T-helper 17 cell (primary cell): ENCODE measurements at regions not wholly inside any gene's neighbourhood (a gene's known extent, or its start where the extent isn't known, plus 50 kb on each side); places are given as distances from the start of the nearest gene placed in this dataset.
"Not testable (repeated sequence)": the region's sequence is repeated elsewhere in the genome, so short reads cannot be mapped to it uniquely, and the experiment has no call there.

Source experiments
- ATAC-seq: fragments of 150-1000 bp; cut with Tn5 transposase; 2 replicates; pipeline ENCODE4 v1.10.0; 2021; ENCODE audit warnings: mild to moderate bottlenecking, moderate library complexity
- DNase-seq, 3 donors: peaks; one replicate each; pipeline versions ENCODE4 v3.0.0 to v3.0.0-alpha.2; 2020 to 2021
- H3K9me3 ChIP-seq: one replicate; pipeline ENCODE4 v1.7.0; 2013; ENCODE audit warnings: low read length, mild to moderate bottlenecking; ENCODE audit not compliant: control insufficient read depth, poor library complexity, severe bottlenecking
- H3K27ac Mint-ChIP-seq: one replicate; pipeline ENCODE4 v1.8.0; 2022; ENCODE audit warnings: mild to moderate bottlenecking, moderate library complexity, mixed read lengths
- H3K27me3 Mint-ChIP-seq: one replicate; pipeline ENCODE4 v1.8.0; 2022; ENCODE audit warnings: mixed read lengths
- H3K36me3 Mint-ChIP-seq: one replicate; pipeline ENCODE4 v1.8.0; 2022; ENCODE audit warnings: low read depth, mixed read lengths
- H3K4me1 Mint-ChIP-seq: one replicate; pipeline ENCODE4 v1.8.0; 2022; ENCODE audit warnings: mild to moderate bottlenecking, mixed read lengths
- H3K4me3 Mint-ChIP-seq: one replicate; pipeline ENCODE4 v1.8.0; 2022; ENCODE audit warnings: mild to moderate bottlenecking, moderate library complexity, mixed read lengths

DNA sequence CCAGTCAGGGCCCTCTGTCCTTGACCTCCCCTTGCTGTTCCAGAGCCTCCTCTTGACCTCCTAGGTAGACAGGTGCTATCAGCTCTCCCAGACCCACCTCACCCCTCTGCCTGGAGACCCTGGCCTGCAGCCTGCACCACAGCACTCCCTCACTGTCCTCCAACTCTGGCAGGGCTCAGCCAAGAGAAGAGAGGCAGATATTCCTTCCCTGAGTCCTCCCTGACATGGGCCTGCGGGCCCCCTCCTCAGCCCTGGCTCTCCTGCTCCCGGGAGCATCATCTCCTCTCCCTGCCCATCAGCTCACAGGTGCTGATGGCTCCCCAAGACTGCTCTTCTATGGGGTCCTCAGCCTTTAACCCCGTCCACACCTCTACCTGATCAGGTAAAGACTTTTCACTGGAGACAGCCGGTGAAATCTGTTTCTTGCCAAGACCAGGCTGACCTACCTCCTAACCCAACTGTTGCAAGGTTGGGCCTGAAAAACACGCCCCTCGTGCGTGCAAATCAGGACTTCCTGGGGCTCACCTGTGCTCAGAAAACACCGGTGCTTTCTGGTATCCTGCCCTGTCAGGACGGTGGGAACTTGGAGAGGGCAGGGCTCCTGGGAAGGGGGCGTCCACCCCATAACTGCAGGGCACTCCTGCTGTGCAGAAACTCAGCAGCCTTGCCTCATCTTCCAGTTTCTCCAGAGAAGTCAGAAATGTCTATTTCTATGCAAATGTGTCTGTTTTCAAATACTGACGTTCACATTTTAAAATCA is 160.7 kb downstream of the SHANK2 start:
- Mint-ChIP-seq H3K27me3 (peaks cover 27% of the 10 kb centered on the region), H3K4me3 (no peak overlapping the region), H3K27ac (no peak overlapping the region), H3K36me3 (no peaks in the 10 kb centered on the region), H3K4me1 (no peaks in the 10 kb centered on the region)
- ATAC-seq (no peak), DNase-seq (no peak)
- H3K9me3 ChIP-seq: no peaks in the 10 kb centered on the region

DNA sequence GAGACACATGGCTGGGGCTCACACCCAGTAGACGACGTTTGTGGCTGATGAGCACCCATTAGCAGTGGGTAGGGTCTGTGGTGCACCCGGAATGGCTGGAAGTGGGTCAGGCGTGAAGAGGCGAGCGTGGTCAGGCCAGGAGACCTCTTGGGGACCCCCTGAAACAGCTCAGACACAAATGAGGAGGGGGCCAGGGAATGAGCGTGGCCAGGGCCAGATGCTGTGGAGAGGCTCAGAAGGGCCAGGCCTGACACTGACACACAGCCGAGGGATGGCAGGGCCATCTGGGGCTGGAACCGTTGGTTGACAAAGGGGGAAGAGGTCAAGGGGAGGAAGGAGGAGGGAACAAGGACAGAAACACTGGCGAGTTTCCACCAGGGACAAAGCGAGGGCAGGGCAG is 162.8 kb downstream of the SHANK2 start:
- Mint-ChIP-seq H3K36me3 (no peaks in the 10 kb centered on the region), H3K27ac (no peak overlapping the region), H3K4me3 (no peak overlapping the region), H3K27me3 (peaks cover 19% of the 10 kb centered on the region), H3K4me1 (peaks cover 2% of the 10 kb centered on the region)
- ATAC-seq (no peak), DNase-seq (no peak)
- H3K9me3 ChIP-seq: no peaks in the 10 kb centered on the region

DNA sequence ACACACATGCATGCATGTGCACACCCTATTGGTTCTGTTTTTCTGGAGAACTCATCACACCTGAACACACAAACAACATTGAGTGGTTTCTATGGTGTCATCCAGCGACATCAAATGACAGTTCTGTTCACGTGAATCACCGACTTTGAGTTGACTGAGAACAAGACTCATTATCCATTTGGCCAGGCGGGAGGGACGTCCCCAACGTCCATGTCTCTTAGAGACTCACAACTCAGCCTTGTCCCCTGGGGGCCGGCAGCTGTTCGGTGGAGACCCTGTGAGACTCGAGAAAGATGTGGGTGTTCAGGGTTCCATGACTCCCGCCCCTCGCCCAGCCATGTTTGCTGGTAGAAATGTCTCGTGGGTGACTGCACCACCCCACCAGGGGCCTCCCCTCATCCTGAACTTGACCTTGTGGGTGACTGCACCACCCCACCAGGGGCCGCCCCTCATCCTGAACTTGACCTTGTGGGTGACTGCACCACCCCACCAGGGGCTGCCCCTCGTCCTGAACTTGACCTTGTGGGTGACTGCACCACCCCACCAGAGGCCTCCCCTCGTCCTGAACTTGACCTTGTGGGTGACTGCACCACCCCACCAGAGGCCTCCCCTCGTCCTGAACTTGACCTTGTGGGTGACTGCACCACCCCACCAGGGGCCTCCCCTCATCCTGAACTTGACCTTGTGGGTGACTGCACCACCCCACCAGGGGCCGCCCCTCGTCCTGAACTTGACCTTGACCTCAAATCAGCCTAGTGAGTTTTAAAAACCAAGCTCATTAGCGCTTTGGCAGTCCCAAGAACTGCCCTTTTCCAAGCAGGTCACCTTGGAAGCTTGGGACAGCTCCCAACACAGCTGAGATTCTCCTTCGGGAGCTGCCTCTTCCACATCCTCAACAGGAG is 163.8 kb downstream of the SHANK2 start:
- H3K27me3 Mint-ChIP-seq: peaks cover 16% of the 10 kb centered on the region
- not testable (repeated sequence) for H3K27ac Mint-ChIP-seq, DNase-seq, H3K36me3 Mint-ChIP-seq, H3K4me3 Mint-ChIP-seq, H3K4me1 Mint-ChIP-seq, H3K9me3 ChIP-seq, ATAC-seq

DNA sequence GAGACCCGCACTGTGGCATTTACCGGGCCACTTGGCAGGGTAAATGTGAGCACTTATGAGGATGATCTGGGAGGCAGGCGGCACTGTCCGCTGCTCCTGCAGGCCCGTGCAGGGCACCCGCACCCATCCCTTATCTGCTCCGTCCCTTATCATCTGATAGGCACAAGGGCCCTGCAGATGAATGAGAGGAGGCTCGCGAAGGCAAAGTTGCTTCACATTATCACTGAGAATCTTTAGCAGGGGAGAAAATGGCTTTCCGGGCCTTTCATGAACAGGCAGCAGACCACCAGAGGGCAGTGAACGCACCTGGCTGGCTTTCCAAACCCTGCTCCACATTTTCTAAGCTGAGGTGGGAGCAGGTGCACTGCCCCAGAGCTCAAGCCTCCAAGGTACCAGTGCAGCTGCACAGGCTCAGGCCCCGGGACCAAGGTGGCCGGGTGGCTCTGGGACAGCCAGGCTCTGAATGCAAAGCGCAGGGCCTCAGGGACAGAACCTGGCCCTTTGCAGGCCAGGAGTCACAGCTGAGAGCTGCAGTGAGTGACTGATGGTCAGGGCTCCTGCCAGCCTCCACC is 165.6 kb downstream of the SHANK2 start:
- H3K4me1 Mint-ChIP-seq: peaks cover 2% of the 10 kb centered on the region
- no peaks in the 10 kb centered on the region for H3K9me3 ChIP-seq
- H3K27ac Mint-ChIP-seq: no peak overlapping the region
- peaks cover 15% of the 10 kb centered on the region for H3K27me3 Mint-ChIP-seq
- DNase-seq (no peak), ATAC-seq (no peak)
- no peaks in the 10 kb centered on the region for H3K36me3 Mint-ChIP-seq
- H3K4me3 Mint-ChIP-seq: no peak overlapping the region

DNA sequence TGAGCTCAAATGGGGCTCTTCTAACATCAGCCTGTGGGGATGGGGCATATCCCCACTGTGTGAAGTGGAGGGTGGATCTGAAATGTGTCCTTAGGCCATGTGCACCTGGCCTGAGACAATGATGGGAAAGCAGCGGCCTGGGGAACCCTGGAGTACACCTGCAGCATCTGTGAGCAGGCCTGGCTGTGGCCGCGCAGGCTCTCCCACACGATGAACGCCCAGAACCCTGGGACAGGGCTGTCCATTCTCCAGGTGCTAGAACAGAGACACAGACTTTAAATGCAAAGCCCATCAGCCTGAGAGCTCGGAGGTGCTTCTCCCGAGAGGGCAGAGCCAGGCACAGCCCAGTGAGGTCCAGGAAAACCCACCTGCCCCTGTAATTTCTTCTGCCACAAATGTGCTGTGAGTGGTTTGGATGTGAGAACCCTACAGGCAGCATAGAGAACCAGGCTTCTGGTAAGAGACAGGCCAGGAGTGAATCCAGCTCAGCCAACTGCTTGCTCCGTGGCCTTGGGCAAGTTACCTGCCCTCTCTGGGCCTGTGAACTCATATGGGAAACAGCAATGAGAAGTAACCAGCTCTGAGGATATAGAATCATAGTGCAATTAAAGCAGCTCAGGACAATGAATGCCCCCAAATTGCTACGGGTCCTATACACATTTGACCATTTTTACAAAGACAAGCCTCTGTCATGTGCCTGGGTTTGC is 167.9 kb downstream of the SHANK2 start:
- no peak overlapping the region for H3K4me3 Mint-ChIP-seq
- peaks cover 2% of the 10 kb centered on the region for H3K4me1 Mint-ChIP-seq
- H3K27me3 Mint-ChIP-seq: peaks cover 17% of the 10 kb centered on the region
- DNase-seq (no peak), ATAC-seq (no peak)
- no peaks in the 10 kb centered on the region for H3K36me3 Mint-ChIP-seq
- no peak overlapping the region for H3K27ac Mint-ChIP-seq
- no peaks in the 10 kb centered on the region for H3K9me3 ChIP-seq

DNA sequence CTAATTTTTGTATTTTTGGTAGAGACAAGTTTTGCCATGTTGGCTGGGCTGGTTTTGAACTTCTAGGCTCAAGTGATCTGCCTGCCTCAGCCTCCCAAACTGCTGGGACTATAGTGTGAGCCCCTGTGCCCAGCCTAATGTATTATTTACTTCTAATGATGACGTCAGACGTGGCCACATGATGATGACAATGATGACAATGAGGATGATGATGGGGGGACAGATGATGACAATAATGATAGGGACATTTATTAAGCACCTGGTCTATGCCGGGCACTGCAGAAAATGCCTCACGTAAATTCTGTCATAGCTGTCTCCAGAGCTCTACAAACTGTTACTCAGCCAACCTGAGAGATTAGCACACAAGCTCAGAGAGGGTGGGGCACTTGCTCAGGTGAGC is 169.3 kb downstream of the SHANK2 start:
- Mint-ChIP-seq H3K27me3 (peaks cover 13% of the 10 kb centered on the region), H3K36me3 (no peaks in the 10 kb centered on the region), H3K4me3 (no peak overlapping the region), H3K4me1 (peaks cover 2% of the 10 kb centered on the region), H3K27ac (no peak overlapping the region)
- no peak for ATAC-seq
- H3K9me3 ChIP-seq: no peaks in the 10 kb centered on the region
- DNase-seq: no peak

DNA sequence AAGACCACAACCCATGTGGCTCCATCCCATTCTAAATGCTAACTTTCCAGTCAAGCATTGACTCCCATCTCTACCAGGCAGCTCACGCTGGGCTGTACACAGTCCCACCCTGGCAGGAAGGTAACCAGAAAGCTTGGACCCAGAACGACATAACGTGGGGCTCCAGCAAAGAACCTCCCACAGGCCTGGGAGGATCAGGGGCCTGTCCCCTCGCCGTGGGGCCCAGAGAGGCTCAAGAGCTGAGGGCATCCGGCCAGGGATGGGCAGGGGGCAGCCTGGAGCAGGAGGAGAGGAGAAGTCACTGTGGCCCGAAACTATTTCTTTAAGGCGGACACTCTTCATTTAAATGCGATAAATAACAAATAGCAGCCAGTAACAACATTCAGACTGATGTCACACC is 169.9 kb downstream of the SHANK2 start:
- Mint-ChIP-seq H3K27me3 (peaks cover 15% of the 10 kb centered on the region), H3K4me3 (no peak overlapping the region), H3K4me1 (peaks cover 2% of the 10 kb centered on the region), H3K36me3 (no peaks in the 10 kb centered on the region), H3K27ac (no peak overlapping the region)
- DNase-seq (no peak), ATAC-seq (no peak)
- H3K9me3 ChIP-seq: no peaks in the 10 kb centered on the region

DNA sequence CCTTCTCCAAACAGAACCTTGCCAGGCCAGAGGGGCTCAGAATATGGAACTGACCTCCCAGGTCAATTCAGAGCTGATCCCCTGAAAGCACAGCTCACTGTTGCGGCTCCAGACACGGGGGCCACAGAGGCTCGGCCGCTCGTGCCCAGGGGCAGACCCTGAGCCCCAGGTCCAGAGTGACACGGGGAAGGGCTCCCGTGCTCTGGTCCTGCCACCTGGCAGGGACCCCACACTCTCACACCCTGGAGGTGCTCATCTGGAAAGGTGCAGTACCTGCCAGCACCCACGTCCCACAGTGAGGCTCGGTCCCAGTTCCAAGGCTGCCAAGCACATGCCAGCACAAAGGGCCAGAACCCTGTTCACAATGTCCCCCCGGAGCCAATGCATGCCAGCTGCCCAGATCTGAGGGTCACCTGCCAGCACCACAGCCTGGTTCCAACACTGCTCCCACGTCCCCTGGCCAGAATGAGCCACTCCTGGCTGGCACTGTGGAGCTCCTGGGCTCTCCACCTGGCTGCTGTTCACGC is 170.6 kb downstream of the SHANK2 start:
- Mint-ChIP-seq H3K27me3 (peaks cover 20% of the 10 kb centered on the region), H3K36me3 (no peaks in the 10 kb centered on the region), H3K4me3 (no peak overlapping the region), H3K27ac (no peak overlapping the region), H3K4me1 (peaks cover 2% of the 10 kb centered on the region)
- ATAC-seq (no peak), DNase-seq (no peak)
- no peaks in the 10 kb centered on the region for H3K9me3 ChIP-seq

DNA sequence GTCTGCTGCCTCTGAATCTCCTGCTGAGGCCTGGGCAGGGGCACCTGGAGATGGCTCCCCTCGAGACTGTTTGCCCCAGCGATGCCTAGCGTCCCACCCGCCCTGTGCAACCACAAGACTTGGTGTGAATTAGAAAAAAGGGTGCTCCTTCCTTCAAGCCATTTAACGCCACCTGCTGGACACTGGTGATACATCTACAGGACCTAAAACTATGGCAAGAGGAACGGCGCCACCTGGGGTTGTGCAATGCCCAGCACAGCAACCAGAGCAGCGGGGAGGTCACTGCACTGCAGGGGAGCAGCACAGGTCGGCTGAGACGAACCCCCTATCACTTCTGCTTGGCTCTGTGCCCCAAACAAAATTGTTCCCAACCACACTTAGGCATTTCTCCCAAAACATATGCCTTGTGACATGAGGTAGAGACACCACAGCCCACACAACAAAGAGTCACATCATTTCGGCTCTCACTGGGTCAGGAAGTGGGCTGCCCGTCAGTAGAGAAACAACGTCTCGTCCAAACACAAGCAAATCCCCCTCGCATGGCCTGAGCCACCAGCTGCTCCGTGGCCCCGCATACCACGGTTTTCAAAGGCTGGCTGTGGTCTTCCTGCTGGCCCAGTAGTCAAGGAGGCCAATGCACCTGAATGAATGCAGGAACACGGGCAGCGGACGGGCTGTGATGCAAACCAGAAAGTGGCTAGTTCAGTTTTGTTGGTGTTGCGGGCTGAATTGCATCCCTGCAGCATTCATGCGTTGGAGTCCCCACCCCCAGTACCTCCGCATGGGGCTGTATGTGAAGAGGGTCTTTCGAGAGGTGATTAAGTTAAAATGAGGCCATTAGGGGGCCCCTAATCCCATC is 171.9 kb downstream of the SHANK2 start:
- H3K4me3 Mint-ChIP-seq: no peak overlapping the region
- H3K4me1 Mint-ChIP-seq: no peaks in the 10 kb centered on the region
- H3K9me3 ChIP-seq: no peaks in the 10 kb centered on the region
- no peaks in the 10 kb centered on the region for H3K36me3 Mint-ChIP-seq
- no peak overlapping the region for H3K27ac Mint-ChIP-seq
- DNase-seq: no peak
- peaks cover 31% of the 10 kb centered on the region for H3K27me3 Mint-ChIP-seq
- no peak for ATAC-seq

DNA sequence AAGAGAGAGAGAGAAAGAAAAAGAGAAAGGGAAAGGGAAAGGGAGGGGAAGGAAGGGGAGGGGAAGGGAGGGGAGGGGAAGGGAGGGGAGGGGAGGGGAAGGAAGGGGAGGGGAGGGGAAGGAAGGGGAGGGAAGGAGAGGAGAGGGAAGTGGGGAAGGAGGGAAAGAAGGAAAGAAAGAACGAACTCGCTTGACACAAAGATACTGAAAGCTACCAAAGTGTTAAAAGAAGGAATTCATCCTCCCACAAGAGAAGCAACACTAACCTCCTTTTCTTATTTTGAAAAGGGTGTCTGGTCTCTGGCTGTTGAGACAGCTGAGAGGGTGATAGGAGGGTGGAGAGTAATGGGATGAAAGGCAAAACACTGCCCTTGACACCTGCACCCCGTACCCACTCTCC is 172.6 kb downstream of the SHANK2 start:
- no peaks in the 10 kb centered on the region for H3K9me3 ChIP-seq
- ATAC-seq (no peak), DNase-seq (no peak)
- H3K36me3 Mint-ChIP-seq: no peaks in the 10 kb centered on the region
- no peak overlapping the region for H3K4me3 Mint-ChIP-seq
- H3K4me1 Mint-ChIP-seq: no peaks in the 10 kb centered on the region
- H3K27me3 Mint-ChIP-seq: peaks cover 31% of the 10 kb centered on the region
- H3K27ac Mint-ChIP-seq: no peak overlapping the region

DNA sequence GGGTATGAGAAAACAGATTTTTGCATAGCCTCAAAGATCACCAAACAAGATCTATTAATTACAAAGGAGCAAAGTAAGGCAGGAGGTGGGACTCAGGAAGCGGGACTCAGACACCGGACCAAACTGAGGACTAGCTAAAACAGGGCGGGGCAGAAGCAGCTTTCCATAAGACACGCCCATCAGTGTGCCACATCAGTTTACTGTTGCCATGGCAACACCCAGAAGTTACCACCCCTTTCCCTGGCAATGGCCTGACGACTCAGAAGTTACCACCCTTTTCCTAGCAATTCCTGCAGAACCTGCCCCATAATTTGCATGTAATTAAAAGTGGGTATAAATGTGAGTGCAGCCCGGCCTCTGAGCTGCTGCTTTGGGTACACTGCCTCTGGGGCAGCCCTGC is 173.9 kb downstream of the SHANK2 start:
- Mint-ChIP-seq H3K27me3 (peaks cover 40% of the 10 kb centered on the region), H3K36me3 (no peaks in the 10 kb centered on the region), H3K27ac (no peak overlapping the region), H3K4me3 (no peak overlapping the region), H3K4me1 (no peaks in the 10 kb centered on the region)
- no peaks in the 10 kb centered on the region for H3K9me3 ChIP-seq
- DNase-seq (no peak), ATAC-seq (no peak)

DNA sequence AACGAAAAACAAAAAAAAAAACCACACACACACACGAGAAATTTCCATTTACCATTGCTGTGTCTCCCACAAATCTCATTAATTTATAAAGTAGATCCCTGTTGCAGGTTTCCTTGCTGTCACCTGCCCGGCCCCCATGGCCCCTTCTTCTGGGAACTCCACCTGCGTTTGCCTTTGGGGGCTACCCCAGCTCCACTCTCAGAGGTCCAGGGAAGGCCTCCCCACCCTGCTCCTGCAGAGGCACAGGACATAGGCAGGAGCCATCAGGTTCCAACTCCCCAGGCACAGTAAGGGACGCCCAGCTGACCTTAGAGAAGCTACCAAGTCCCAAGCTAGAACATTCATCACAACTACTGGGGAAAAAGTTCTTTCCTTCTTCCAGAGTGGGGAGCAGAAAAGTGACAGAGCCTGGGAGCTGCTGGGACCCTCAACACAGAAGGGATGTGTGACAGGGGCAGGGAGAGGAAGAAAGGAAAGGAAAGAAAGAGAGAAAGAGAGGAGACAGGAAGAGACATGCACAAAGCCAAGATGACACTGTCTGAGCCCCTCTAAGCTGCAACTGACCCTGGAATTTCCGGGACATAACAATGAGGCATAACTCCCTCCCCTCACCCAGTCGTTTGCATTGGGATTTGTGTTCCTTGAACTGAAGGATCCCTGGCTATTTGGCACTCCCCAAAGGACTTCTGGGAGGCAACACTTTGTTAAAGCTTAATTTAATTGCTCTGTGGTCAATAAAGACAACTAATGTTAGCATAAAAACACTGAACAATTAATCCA is 175.7 kb downstream of the SHANK2 start:
- H3K27me3 Mint-ChIP-seq: peaks cover 35% of the 10 kb centered on the region
- H3K36me3 Mint-ChIP-seq: no peaks in the 10 kb centered on the region
- no peaks in the 10 kb centered on the region for H3K4me1 Mint-ChIP-seq
- no peak overlapping the region for H3K4me3 Mint-ChIP-seq
- no peak for DNase-seq
- H3K27ac Mint-ChIP-seq: no peak overlapping the region
- no peaks in the 10 kb centered on the region for H3K9me3 ChIP-seq
- ATAC-seq: no peak
